SU-DHL-6 (cell line): ENCODE measurements at regions not wholly inside any gene's neighbourhood (a gene's known extent, or its start where the extent isn't known, plus 50 kb on each side); places are given as distances from the start of the nearest gene placed in this dataset.

Source experiments
- EZH2phosphoT487 ChIP-seq: fragments of 200-600 bp; sonication (generic), shearing (Covaris generic); conservative IDR thresholded peaks from 2 replicates; pipeline ENCODE4 v1.6.1; 2018; ENCODE audit warnings: mild to moderate bottlenecking, antibody characterized with exemption, low read length, moderate library complexity, mixed read lengths
- TF ChIP-seq, protein P1 (sequence below): fragments of 200-600 bp; sonication (generic); IDR thresholded peaks from one replicate; pipeline ENCODE4 v1.5.1; 2017; ENCODE audit warnings: antibody characterized with exemption, mild to moderate bottlenecking, low read length, moderate library complexity; ENCODE audit not compliant: insufficient read depth, poor library complexity, severe bottlenecking

DNA sequence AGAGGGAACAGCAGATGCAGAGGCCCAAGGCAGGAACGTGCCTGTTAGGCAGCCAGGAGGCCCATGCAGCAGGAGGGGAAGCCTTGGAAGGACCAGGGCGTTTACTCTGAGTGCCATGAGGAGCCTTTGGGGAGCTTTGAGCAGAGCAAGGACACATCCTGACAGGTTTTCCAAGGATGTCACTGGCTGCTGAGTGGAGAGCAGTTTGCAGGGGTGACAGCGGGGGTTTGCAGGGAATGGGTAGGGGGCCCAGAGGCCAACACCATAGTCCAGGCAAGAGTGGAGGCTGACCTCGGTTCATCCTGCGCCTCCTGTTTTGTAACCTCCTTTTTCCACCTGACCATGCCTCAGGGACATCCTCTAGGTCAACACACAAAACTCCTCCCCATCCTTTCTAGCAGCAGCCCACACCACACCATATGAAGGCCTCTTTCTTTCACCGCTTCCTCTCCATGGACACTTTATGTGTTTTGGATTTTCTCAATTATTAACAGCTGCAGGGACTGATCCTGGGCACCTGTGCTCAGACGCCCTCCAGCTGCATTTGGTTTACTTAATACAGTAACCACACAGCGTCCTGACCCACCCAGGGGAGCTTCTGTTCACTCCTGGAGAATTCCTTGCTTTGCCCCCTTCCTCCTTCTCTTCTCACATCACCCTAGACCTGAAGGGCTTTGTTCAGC, 528.5 kb downstream of the MATN1 start:
- TF ChIP-seq, protein P1, sequence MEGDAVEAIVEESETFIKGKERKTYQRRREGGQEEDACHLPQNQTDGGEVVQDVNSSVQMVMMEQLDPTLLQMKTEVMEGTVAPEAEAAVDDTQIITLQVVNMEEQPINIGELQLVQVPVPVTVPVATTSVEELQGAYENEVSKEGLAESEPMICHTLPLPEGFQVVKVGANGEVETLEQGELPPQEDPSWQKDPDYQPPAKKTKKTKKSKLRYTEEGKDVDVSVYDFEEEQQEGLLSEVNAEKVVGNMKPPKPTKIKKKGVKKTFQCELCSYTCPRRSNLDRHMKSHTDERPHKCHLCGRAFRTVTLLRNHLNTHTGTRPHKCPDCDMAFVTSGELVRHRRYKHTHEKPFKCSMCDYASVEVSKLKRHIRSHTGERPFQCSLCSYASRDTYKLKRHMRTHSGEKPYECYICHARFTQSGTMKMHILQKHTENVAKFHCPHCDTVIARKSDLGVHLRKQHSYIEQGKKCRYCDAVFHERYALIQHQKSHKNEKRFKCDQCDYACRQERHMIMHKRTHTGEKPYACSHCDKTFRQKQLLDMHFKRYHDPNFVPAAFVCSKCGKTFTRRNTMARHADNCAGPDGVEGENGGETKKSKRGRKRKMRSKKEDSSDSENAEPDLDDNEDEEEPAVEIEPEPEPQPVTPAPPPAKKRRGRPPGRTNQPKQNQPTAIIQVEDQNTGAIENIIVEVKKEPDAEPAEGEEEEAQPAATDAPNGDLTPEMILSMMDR: no peak
- no peak for TF ChIP-seq EZH2phosphoT487
